Left cardiac atrium (tissue), 4 donors: ENCODE measurements at regions not wholly inside any gene's neighbourhood (a gene's known extent, or its start where the extent isn't known, plus 50 kb on each side); places are given as distances from the start of the nearest gene placed in this dataset.
"Not testable (repeated sequence)": the region's sequence is repeated elsewhere in the genome, so short reads cannot be mapped to it uniquely, and the experiment has no call there.

ENCODE experiments used
- ATAC-seq, 2 donors: fragments of 200-7000 bp; cut with Tn5 transposase; one replicate each; pipeline ENCODE4 v1.9.1; 2020; ENCODE audit warnings: mild to moderate bottlenecking in 2 of 2, moderate library complexity in 2 of 2
- DNase-seq: peaks from one replicate; pipeline ENCODE4 v3.0.0-alpha.2; 2020
- intact Hi-C, 2 donors: fragments of 100-400 bp; cut with DNase I; formaldehyde crosslinking; loops; one replicate each; pipeline versions ENCODE4 v1.14.1 to v1.15.1; 2022 to 2023
- microRNA-seq, 2 donors: library from miRNA; unstranded; fragments of <30 nt; microRNA quantifications; one replicate each; pipeline ENCODE4 v1.2.0, GENCODE V29; 2020
- donor health status: DM: no; HTN: yes; CAD: no.
- donor health status: DM: no; HTN: yes; CAD: no; lungs with severe emphysema.
- donor health status: DM: yes; HTN: yes; CAD: no.
- donor health status: Dilated cardiomyopathy.

DNA sequence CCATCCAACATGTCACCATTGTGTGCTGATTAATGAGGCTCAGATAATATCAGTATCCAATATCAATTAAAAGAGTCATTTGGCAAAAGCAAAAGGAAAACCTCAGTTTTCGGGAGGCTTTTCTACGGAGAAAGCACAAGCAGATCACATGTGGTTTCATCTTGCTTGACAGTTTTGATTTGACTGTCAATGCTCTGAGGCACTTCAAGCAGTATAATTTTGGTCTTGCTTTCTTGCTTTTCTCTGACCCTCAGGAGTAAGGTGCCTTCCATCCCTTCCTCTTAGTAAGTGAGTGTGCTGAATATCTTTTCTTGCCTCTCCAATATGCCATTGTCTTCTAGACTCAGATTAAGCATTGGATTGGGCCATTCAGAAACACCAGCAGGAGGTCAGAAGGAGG is 115.5 kb upstream of the CALCR start:
- ATAC-seq (no peak), DNase-seq (no peak)
- intact Hi-C loops = no loop called here

GRCh38 chr7:93678185-93678584 is 103.7 kb upstream of the CALCR start:
- DNase-seq (no peak), ATAC-seq (no peak)
- intact Hi-C loops = no loop called here

- ATAC-seq (no peak), DNase-seq (no peak)
- intact Hi-C loops = no loop called here
Measured at GRCh38 chr7:93663561-93664299, 89.2 kb upstream of the CALCR start.

DNA sequence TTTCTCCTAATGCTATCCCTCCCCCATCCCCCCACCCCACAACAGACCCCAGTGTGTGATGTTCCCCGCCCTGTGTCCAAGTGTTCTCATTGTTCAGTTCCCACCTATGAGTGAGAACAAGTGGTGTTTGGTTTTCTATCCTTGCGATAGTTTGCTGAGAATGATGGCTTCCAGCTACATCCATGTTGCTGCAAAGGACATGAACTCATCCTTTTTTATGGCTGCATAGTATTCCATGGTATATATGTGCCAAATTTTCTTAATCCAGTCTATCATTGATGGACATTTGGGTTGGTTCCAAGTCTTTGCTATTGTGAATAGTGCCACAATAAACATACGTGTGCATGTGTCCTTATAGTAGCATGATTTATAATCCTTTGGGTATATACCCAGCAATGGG is 83.6 kb upstream of the CALCR start:
- ATAC-seq, intact Hi-C loops, DNase-seq: not testable (repeated sequence)

DNA sequence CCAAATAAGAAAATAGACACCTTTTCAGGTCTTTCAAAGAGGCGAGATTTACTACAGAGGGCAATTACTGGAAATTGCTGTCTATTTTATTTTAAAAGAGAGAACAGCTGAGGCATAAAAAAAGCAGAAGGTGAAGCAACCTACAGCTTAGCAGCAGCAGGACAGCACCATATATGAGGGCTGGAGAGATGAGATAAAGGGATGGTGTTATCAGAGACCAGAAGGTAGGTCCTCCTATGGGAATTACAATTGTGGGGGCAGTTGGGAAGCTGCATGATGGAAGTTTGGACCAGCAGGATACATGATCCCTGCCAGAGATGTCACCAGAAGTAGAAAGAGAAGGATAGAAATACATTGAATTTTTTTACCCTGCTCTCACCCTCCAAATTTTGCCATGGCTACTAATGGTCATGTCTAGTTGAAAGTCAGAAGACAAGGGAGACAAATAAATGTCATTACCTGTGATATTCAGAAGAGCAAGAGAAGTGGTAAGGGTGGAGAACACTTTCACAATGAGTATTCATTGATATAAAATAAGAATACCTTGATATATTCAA is 77.2 kb upstream of the CALCR start:
- no peak for DNase-seq
- no peak for ATAC-seq
- intact Hi-C loops = no loop called here

- DNase-seq = no peak
- intact Hi-C loops = no loop called here
- no peak for ATAC-seq
Measured at GRCh38 chr7:93646538-93646937, 72.0 kb upstream of the CALCR start.

GRCh38 chr7:93636276-93636675 is 61.8 kb upstream of the CALCR start:
- no peak for DNase-seq
- ATAC-seq = no peak
- intact Hi-C loops = no loop called here

DNA sequence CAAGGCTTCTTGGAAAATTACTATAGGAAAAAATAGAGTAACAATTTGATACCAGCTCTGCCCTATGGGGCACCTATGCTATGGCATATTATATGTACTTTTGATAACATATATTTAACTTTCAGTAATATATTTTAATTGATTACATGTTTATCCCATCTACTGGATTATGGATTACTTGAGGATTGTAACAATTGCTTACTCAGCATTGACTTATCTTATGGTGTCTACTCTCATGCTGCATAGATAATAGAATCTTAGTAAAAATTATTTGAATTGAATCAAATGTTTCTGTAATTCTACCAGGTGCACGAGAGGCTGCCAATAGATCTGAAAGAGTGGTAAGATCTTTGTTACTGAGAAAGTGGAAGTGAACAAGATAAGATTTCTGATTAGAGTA is 57.8 kb upstream of the CALCR start:
- ATAC-seq = no peak
- intact Hi-C loops = no loop called here
- no peak for DNase-seq

- DNase-seq = no peak
- ATAC-seq = no peak
- intact Hi-C loops = no loop called here
Measured at GRCh38 chr7:93629291-93629801, 54.8 kb upstream of the CALCR start.

- intact Hi-C loops = no loop called here
- no peak for DNase-seq
- no peak for ATAC-seq
Measured at GRCh38 chr7:93626869-93627268, 52.3 kb upstream of the CALCR start.

Small RNAs in the stretch of these regions (microRNA-seq; reads per million reads assigned to microRNA genes)
- gene MIR4652 = 0 reads per million in 2 donors
